ENCODE measurements at regions not wholly inside any gene's neighbourhood (a gene's known extent, or its start where the extent isn't known, plus 50 kb on each side); places are given as distances from the start of the nearest gene placed in this dataset.

- no peak for DNase-seq
Observed at GRCh38 chr2:168380500-168380899, 75.6 kb upstream of the CERS6 start.

GRCh38 chr2:168392024-168392423 lies 64.0 kb upstream of the CERS6 start:
- DNase-seq, result no peak

GRCh38 chr2:168392797-168393196 lies 63.3 kb upstream of the CERS6 start:
- DNase-seq, result no peak

GRCh38 chr2:168394262-168394661 lies 61.8 kb upstream of the CERS6 start:
- DNase-seq, result no peak

GRCh38 chr2:168396131-168396530 lies 59.9 kb upstream of the CERS6 start:
- DNase-seq, result no peak

- DNase-seq, result no peak
Observed at GRCh38 chr2:168397629-168398028, 58.4 kb upstream of the CERS6 start.

- no peak for DNase-seq
Observed at GRCh38 chr2:168401048-168401556, 55.0 kb upstream of the CERS6 start.

- DNase-seq, result no peak
Observed at GRCh38 chr2:168401771-168402170, 54.3 kb upstream of the CERS6 start.

- DNase-seq, result no peak
Observed at GRCh38 chr2:168402531-168402930, 53.5 kb upstream of the CERS6 start.

GRCh38 chr2:168403736-168404135 lies 52.3 kb upstream of the CERS6 start:
- DNase-seq, result no peak

GRCh38 chr2:168404764-168405163 lies 51.3 kb upstream of the CERS6 start:
- DNase-seq, result no peak

All from Kasumi-1 (cell line).